Stomach (tissue), 4 donors: ENCODE measurements at regions not wholly inside any gene's neighbourhood (a gene's known extent, or its start where the extent isn't known, plus 50 kb on each side); places are given as distances from the start of the nearest gene placed in this dataset.

Experiments used
- CTCF ChIP-seq, 7 experiments: fragments of 450-650 bp in 4 of 7; fragments of 200-600 bp in 3 of 7; sonication (generic) in 3 of 7; IDR thresholded peaks; one replicate each; pipeline ENCODE4 v1.5.1; 2016 to 2019; ENCODE audit warnings: antibody characterized with exemption in 7 of 7, control low read depth in 2 of 7, mild to moderate bottlenecking in 1 of 7
- EP300 ChIP-seq: sonication (generic); formaldehyde crosslinking; IDR thresholded peaks from one replicate; pipeline ENCODE4 v1.6.1; 2017; ENCODE audit warnings: antibody characterized with exemption
- POLR2AphosphoS5 ChIP-seq, 3 donors: sonication (generic); formaldehyde crosslinking; IDR thresholded peaks; one replicate each; pipeline ENCODE4 v1.6.1; 2016; ENCODE audit warnings: antibody characterized with exemption in 3 of 3

- TF ChIP-seq CTCF (IDR thresholded peaks at IDR 0.05) (no peak), POLR2AphosphoS5 (IDR thresholded peaks at IDR 0.05) (no peak), EP300 (no peak)
Measured at GRCh38 chr6:140071601-140072062, 697.2 kb upstream of the CITED2 start.
